ENCODE measurements at regions not wholly inside any gene's neighbourhood (a gene's known extent, or its start where the extent isn't known, plus 50 kb on each side); places are given as distances from the start of the nearest gene placed in this dataset.

GRCh38 chr6:148602136-148602535 lies 144.7 kb upstream of the UST start:
- no peak for TF ChIP-seq CTCF (IDR thresholded peaks at IDR 0.05; ENCODE audit: low read depth, low read length)
- no peak for TF ChIP-seq MAX (IDR thresholded peaks at IDR 0.05; ENCODE audit: low read depth, low read length)
